Natural killer cell (primary cell): ENCODE measurements at regions not wholly inside any gene's neighbourhood (a gene's known extent, or its start where the extent isn't known, plus 50 kb on each side); places are given as distances from the start of the nearest gene placed in this dataset.

Experiments used
- ATAC-seq, 3 donors: fragments of 150-1000 bp in 2 of 3; fragments of 200-7000 bp in 1 of 3; cut with Tn5 transposase; 1 replicate in 1 of 3; 2 replicates in 2 of 3; pipeline ENCODE4 v1.10.0; 2021; ENCODE audit warnings: mild to moderate bottlenecking in 2 of 3, moderate library complexity in 2 of 3
- DNase-seq, 2 donors: peaks; one replicate each; pipeline versions ENCODE4 v3.0.0 to v3.0.0-alpha.2; 2013 to 2021; ENCODE audit warnings: mixed read lengths in 1 of 2
- H3K27ac ChIP-seq: one replicate; pipeline ENCODE4 v1.5.1; 2013; ENCODE audit warnings: mild to moderate bottlenecking, low read length
- H3K27me3 ChIP-seq: one replicate; pipeline ENCODE4 v1.6.1; 2013; ENCODE audit warnings: low read length; ENCODE audit not compliant: control insufficient read depth, insufficient read depth
- H3K36me3 ChIP-seq: one replicate; pipeline ENCODE4 v1.6.1; 2013; ENCODE audit warnings: low read length; ENCODE audit not compliant: control insufficient read depth, insufficient read depth
- H3K4me1 ChIP-seq: one replicate; pipeline ENCODE4 v1.6.1; 2013; ENCODE audit warnings: low read length; ENCODE audit not compliant: control insufficient read depth, insufficient read depth
- H3K4me3 ChIP-seq: one replicate; pipeline ENCODE4 v1.5.1; 2013; ENCODE audit warnings: low read length
- H3K9me3 ChIP-seq: one replicate; pipeline ENCODE4 v1.6.1; 2013; ENCODE audit warnings: low read length; ENCODE audit not compliant: control insufficient read depth, insufficient read depth
- H3K27ac Mint-ChIP-seq, 2 donors: one replicate each; pipeline ENCODE4 v1.8.0; 2022; ENCODE audit warnings: mild to moderate bottlenecking in 2 of 2, mixed read lengths in 2 of 2, moderate library complexity in 1 of 2
- H3K27me3 Mint-ChIP-seq, 2 donors: one replicate each; pipeline ENCODE4 v1.8.0; 2022; ENCODE audit warnings: low read depth in 2 of 2, mixed read lengths in 2 of 2
- H3K36me3 Mint-ChIP-seq: one replicate; pipeline ENCODE4 v1.8.0; 2022; ENCODE audit warnings: mixed read lengths
- H3K4me1 Mint-ChIP-seq, 2 donors: one replicate each; pipeline ENCODE4 v1.8.0; 2022; ENCODE audit warnings: mixed read lengths in 2 of 2
- H3K4me3 Mint-ChIP-seq: one replicate; pipeline ENCODE4 v1.8.0; 2022; ENCODE audit warnings: mild to moderate bottlenecking, moderate library complexity, mixed read lengths
- H3K9me3 Mint-ChIP-seq, 2 donors: one replicate each; pipeline ENCODE4 v1.8.0; 2022; ENCODE audit warnings: mixed read lengths in 2 of 2
- WGBS: methylation state at CpG from one replicate; pipeline ENCODE4 v1.1.7; 2013; ENCODE audit warnings: missing lambda C conversion rate; ENCODE audit not compliant: insufficient coverage; 5-methylcytosine and 5-hydroxymethylcytosine counted together
- intact Hi-C: fragments of 100-400 bp; cut with micrococcal nuclease; formaldehyde crosslinking; loops from one replicate; pipeline ENCODE4 v1.14.2; 2022
- TF ChIP-seq, protein P1 (sequence below): fragments of 200-600 bp; IDR thresholded peaks from one replicate; pipeline ENCODE4 v1.8.0; 2022; ENCODE audit warnings: antibody characterized with exemption

DNA sequence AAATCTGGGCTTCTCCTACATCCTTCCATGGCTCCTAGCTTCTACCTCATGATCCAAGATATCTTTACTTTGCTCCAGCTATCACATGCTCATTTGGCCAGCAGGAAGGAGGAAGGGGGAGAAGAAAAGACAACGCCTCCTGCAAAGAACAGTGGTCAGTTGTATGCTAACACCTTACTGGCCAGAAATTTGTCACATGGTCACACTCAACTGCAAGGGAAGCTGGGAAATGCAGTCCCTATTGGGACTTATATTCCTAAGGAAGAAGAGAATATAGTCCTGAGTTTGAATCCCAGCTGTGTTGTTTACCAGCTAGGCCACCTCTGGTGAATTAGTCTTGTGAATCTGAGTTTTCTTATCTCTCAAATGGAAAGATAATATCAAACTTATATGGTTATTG, 272.0 kb downstream of the BLID start:
- ATAC-seq (no peak), DNase-seq (no peak)
- H3K4me3 ChIP-seq, result no peak overlapping the region
- Mint-ChIP-seq H3K36me3 (peaks cover 5% of the 10 kb centered on the region), H3K27me3 (no peaks in the 10 kb centered on the region), H3K9me3 (peaks cover under 1 to 7% of the 10 kb centered on the region in 2 donors), H3K4me1 (no peaks in the 10 kb centered on the region), H3K4me3 (no peak overlapping the region), H3K27ac (no peak overlapping the region)
- H3K36me3 ChIP-seq, result no peaks in the 10 kb centered on the region
- H3K4me1 ChIP-seq, result no peaks in the 10 kb centered on the region
- intact Hi-C loops, result no loop called here
- no peaks in the 10 kb centered on the region for H3K9me3 ChIP-seq
- TF ChIP-seq, protein P1, sequence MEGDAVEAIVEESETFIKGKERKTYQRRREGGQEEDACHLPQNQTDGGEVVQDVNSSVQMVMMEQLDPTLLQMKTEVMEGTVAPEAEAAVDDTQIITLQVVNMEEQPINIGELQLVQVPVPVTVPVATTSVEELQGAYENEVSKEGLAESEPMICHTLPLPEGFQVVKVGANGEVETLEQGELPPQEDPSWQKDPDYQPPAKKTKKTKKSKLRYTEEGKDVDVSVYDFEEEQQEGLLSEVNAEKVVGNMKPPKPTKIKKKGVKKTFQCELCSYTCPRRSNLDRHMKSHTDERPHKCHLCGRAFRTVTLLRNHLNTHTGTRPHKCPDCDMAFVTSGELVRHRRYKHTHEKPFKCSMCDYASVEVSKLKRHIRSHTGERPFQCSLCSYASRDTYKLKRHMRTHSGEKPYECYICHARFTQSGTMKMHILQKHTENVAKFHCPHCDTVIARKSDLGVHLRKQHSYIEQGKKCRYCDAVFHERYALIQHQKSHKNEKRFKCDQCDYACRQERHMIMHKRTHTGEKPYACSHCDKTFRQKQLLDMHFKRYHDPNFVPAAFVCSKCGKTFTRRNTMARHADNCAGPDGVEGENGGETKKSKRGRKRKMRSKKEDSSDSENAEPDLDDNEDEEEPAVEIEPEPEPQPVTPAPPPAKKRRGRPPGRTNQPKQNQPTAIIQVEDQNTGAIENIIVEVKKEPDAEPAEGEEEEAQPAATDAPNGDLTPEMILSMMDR, result no peak
- no peaks in the 10 kb centered on the region for H3K27me3 ChIP-seq
- H3K27ac ChIP-seq, result no peak overlapping the region
- WGBS, result 100% methylated on average over 1 of the region's 1 CpG

DNA sequence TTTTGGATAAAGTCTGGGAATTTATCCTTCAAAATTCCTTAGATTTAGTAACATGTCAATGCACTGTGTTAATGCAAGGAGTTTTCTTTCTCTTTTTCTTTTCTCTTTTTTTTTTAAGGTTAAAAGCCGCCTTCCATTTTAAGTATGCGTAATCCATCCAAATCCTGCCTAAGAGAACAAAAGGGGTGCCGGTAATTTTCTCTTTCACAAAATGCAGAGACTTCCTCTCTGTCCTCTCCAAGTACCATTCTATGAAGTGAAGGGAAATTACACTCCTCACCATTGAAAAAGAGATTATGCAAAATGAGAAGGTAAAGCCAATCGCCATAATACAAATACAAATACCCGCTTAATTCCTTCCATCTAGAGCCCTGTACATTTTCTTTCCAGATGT, 273.8 kb downstream of the BLID start:
- Mint-ChIP-seq H3K4me1 (no peaks in the 10 kb centered on the region), H3K27ac (no peak overlapping the region), H3K27me3 (no peaks in the 10 kb centered on the region), H3K36me3 (peaks cover 4% of the 10 kb centered on the region), H3K9me3 (peaks cover 3 to 8% of the 10 kb centered on the region in 2 donors), H3K4me3 (no peak overlapping the region)
- H3K36me3 ChIP-seq, result no peaks in the 10 kb centered on the region
- intact Hi-C loops, result no loop called here
- TF ChIP-seq, protein P1, result no peak
- WGBS, result 100% methylated on average over 2 of the region's 5 CpGs
- H3K4me1 ChIP-seq, result no peaks in the 10 kb centered on the region
- H3K27ac ChIP-seq, result no peak overlapping the region
- ATAC-seq (no peak), DNase-seq (no peak)
- H3K9me3 ChIP-seq, result no peaks in the 10 kb centered on the region
- no peaks in the 10 kb centered on the region for H3K27me3 ChIP-seq
- no peak overlapping the region for H3K4me3 ChIP-seq

DNA sequence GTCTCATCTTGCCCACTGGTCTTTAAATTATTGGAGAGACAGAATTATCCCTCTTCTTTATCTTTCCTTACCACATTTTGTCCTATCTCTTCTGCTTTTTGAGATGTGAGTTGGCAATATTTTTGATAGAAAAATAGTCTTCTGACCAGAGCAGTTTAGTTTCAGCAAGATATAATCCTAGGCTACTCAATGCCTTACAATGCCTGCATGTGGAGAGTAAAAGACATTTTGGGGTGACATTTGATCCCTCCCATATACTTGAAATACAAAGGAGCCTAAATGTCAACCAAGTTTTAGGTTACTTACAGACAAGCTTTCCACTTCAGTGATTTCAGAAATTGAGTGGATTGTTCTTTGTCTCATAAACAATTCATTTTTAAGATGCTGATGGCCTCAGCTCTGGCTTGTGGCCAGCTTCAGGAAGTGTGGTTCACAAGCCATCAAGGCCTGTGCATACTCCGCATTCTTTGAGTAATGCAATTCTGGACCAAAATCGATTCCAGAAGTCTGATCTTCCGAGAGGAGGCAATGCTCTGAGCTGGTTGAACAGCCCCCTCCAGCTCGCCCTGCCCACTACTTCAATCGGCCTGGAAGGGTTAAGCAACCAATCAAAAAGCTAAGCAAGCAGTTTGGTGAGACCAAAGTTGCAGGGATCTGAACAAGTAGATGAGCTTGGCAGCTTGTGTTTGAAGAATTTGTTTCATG, 274.4 kb downstream of the BLID start:
- no peak for DNase-seq
- intact Hi-C loops, result no loop called here
- no peak overlapping the region for H3K27ac Mint-ChIP-seq
- H3K27ac ChIP-seq, result no peak overlapping the region
- no peak overlapping the region for H3K4me3 ChIP-seq
- TF ChIP-seq, protein P1, result no peak
- H3K9me3 Mint-ChIP-seq, result peaks cover 5 to 8% of the 10 kb centered on the region in 2 donors
- ATAC-seq, result no peak
- no peaks in the 10 kb centered on the region for H3K9me3 ChIP-seq
- no peaks in the 10 kb centered on the region for H3K4me1 ChIP-seq
- peaks cover 3% of the 10 kb centered on the region for H3K36me3 Mint-ChIP-seq
- H3K27me3 Mint-ChIP-seq, result no peaks in the 10 kb centered on the region
- no peaks in the 10 kb centered on the region for H3K36me3 ChIP-seq
- no peaks in the 10 kb centered on the region for H3K27me3 ChIP-seq
- H3K4me1 Mint-ChIP-seq, result no peaks in the 10 kb centered on the region
- 77% methylated on average over 5 of the region's 5 CpGs for WGBS
- H3K4me3 Mint-ChIP-seq, result no peak overlapping the region

DNA sequence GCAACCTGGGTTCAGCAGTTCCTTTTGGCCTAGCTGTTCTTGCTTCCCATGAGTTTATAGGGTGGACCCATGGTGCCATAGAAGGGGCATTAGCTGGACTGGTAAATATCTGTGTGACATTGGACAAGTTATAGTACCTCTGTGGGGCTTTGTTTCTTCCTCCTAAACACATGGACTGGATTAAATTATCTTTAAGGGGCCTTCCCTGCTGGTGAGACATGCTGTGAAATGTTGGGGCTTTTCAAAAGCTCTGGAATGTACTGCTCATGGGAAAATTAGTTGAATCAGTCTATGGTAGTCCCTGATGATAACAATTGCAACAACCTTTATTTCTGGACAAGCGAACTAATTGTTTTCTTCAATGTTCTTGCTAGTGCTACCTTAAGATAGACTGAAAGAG, 276.2 kb downstream of the BLID start:
- Histone ChIP-seq H3K36me3 (no peaks in the 10 kb centered on the region), H3K4me1 (no peaks in the 10 kb centered on the region), H3K27me3 (no peaks in the 10 kb centered on the region), H3K27ac (no peak overlapping the region), H3K9me3 (no peaks in the 10 kb centered on the region), H3K4me3 (no peak overlapping the region)
- ATAC-seq (no peak), DNase-seq (no peak)
- peaks cover 4% of the 10 kb centered on the region for H3K36me3 Mint-ChIP-seq
- TF ChIP-seq, protein P1, result no peak
- H3K9me3 Mint-ChIP-seq, result peaks cover 5 to 14% of the 10 kb centered on the region in 2 donors
- no peaks in the 10 kb centered on the region for H3K27me3 Mint-ChIP-seq
- no peak overlapping the region for H3K27ac Mint-ChIP-seq
- intact Hi-C loops, result no loop called here
- 82% methylated on average over 1 of the region's 1 CpG for WGBS
- no peak overlapping the region for H3K4me3 Mint-ChIP-seq
- H3K4me1 Mint-ChIP-seq, result no peaks in the 10 kb centered on the region
